GM18505 (cell line): ENCODE measurements at regions not wholly inside any gene's neighbourhood (a gene's known extent, or its start where the extent isn't known, plus 50 kb on each side); places are given as distances from the start of the nearest gene placed in this dataset.

Experiments
- ATAC-seq: cut with Tn5 transposase; IDR thresholded peaks from one replicate; pipeline ENCODE4 v1.9.1; 2021; ENCODE audit not compliant: unreplicated experiment
- POLR2A ChIP-seq: IDR thresholded peaks from 4 replicates; pipeline ENCODE4 v1.6.1; 2011; ENCODE audit warnings: borderline replicate concordance; ENCODE audit not compliant: insufficient read depth, insufficient read length; ENCODE audit errors: extremely low read depth

DNA sequence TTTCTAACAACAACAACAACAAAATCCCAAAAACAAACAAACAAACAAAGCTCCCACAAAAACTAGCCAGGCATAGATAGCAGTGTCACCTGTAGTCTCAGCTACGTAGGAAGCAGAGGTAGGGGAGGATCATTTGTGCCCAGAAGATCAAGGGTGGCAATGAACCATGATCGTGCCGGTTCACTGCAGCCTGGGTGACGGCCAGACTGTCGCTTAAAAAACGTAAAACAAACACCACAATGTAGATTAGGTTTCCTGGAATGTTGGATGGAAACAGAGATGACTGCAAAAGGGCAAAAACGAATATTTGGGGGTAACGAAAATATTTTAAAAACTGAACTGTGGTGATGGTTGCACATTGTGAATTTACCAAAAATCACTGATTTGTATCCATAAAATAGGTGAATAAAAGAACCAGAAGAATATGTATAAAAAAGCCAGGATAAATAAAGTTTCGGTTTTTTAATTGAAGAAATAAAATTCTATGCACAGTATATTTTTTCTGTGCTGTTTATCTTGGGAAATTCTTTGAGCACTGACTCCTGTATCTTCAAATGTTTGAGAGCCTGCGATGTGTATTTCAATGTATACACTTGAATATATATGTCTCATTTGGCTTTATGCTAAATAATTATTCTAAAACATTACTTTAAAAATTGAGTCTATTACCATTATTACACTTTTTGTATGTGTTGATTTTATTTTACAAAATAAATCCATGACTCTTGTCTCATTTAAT lies 1477.0 kb downstream of the PCDH7 start:
- no peak for ATAC-seq
- no peak for TF ChIP-seq POLR2A

DNA sequence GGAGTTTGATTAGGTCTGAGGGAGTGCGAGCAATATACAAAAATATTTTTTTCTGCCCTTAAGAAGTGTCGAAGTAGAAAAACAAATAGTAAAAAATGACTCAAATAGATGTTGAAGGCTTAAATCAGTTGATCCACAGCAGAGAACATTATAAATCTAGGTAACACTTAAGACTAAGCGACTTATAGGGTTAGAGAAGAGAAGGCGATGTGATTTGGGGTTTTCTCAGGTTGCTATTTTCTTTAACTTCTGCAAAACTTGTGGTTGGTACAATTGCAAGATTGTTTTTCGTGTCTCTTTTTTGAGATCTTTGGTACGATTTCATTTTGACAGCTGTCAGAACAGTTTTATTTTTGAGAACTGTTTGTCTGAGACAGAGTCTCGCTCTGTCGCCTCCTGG lies 1479.5 kb downstream of the PCDH7 start:
- no peak for TF ChIP-seq POLR2A
- ATAC-seq: no peak

DNA sequence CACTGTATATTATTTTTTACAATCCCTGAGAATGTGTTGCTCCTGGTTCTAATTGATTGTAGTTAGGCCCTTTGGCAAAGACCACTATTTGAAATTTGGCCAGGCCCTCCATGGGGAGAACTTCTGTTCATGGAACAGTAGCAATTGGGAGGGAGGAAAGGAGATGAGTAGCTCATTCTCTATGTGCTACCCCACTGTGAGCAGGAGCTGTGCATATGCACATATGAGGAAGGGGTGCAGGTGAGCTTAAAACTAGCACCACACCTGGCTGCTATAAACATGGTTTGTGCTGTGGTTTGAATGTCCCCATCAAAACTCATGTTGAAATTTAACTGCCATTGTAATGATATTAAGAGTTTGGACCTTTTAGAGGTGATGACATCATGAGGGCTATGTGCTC lies 1483.2 kb downstream of the PCDH7 start:
- no peak for ATAC-seq
- TF ChIP-seq POLR2A: no peak

DNA sequence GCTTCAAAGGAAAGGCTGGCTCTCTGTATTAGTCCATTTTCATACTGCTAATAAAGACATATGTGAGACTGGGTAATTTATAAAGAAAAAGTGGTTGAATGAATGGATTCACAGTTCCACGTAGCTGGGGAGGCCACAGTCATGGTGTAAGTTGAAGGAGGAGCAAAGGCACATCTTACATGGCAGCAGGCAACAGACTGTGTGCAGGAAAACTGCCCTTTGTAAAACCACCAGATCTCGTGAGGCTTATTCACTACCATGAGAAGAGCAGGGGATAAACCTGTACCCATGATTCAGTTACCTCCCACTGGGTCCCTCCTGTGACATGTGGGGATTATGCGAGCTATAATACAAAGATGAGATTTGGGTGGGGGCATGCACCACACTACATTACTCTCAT lies 1486.6 kb downstream of the PCDH7 start:
- no peak for ATAC-seq
- TF ChIP-seq POLR2A: no peak

DNA sequence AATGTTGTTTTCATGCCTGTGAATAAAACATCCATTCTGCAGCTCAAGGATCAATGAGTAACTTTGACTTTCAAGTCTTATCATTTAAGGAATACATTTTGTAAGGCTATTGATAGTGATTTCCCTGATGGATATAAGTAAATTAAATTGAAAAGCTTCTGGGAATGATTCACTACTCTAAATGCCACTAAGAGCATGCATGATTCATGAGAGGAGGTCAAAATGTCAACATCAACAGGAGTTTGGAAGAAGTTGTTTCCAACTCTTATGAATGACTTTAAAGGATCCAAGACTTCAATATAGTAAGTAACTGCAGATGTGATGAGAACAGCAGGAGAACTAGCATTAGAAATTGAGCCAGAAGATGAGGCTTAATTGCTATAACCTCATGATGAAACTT lies 1487.3 kb downstream of the PCDH7 start:
- no peak for TF ChIP-seq POLR2A
- ATAC-seq: no peak

DNA sequence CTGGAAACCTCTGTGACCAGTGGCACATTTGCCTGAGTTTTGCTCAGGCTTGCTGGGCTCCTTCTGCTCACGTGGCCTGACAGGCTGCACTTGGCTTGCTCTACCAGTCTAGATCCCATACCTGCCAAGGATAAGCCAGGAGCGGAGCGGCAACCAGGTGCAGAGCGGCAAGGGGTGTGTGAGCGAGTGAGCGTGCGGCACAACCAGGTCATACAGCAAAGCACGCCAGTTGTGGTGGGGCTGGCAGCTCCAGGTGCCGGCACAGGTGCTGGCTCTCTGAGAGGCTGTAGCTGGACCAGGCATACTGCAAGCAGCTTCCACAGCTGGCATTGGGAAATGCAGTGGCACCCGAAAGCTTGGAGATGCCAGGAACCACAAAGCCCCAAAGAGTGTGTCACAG lies 1495.1 kb downstream of the PCDH7 start:
- no peak for ATAC-seq

DNA sequence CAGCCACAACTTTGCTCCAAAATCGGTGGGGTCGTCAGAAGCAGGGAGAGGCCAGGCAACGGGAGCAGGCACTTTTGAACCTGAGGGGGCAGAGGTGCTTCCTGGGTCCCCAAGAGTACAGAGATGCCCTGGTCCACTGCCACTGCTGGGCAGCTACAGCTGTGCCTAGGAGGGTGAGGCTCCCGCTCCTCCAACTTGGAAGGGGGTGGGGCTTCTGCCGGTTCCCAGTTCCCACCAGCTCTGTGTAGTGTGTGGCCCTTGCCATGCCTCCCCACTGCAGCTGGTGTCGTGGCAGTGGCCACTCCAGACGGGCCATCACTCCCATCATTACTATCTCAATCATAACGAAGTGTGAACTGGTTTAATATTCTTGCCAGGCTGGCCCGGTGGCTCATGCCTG lies 1496.3 kb downstream of the PCDH7 start:
- no peak for TF ChIP-seq POLR2A
- no peak for ATAC-seq

More for the DNA sequence above, 1495.1 kb downstream of the PCDH7 start:
- no peak for TF ChIP-seq POLR2A

DNA sequence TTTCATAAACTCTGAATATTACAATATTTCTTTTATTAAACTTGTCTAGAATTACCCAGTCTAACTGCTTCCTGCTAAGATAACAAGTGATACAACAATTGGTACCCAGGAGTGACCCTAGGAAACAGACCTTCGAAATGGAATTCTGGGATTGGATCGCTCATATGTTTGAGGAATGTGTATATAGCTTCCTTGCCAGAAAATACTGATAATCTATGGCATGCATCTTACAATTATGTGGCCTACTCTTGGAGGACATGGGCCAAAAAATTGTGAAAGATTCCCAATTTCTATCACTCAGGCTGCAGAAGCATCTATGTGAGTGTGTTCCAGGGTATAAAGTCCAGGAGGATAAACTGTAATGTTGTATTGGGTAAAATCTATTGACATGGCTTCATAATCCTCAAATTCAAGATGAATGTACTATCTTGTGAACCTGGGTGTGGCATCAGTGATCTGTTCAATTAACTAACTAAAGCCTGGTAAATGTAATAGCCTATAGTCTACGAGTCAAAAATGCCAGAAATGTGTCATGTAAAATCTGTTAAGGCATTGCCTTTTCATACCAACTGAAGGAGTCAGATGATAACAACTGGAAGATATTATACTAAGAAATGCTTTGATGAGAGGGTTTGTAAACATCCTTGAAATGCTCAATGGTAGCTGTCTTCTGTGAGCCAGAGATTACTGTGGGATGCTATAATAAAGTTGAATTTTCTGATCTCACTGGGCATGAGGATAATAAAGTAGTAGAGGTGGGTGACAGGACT lies 1499.3 kb downstream of the PCDH7 start:
- no peak for TF ChIP-seq POLR2A
- no peak for ATAC-seq

DNA sequence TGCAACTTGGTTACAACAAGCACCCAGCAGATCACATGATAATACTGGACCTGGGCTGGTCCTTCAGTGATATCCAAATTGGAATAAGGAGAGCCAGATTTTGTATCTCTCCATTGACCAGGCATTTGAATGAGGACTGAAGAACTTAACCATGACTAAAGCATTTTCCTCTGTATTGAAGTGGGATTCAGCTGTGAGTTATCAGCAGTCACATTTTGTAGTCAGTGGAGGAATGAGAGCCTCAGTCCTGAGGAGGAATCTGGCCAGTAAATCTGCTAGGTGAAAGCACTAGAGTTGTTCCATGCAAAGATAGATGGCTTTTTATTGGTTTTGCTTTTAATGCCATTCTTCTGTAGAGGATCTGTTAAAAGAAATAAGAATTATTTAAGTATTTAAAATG lies 1506.0 kb downstream of the PCDH7 start:
- ATAC-seq: no peak
- no peak for TF ChIP-seq POLR2A

DNA sequence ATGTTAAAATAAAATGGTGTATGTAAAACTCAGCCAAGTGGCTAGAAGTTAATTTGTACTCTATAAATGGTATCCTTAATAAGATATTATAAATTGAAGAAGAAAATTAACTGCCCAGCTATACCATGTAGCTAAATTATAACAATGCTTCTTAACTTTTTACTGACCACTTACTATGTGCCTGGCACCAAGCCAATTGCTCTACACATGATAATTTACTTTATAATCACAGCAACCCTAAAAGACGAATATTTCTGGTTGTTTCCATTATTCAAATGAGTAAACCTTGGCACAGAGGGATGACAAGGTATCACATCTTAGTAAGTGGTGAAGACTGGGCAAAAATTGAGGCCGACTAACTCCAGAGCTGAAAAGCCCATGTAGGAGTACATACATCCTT lies 1506.6 kb downstream of the PCDH7 start:
- no peak for ATAC-seq
- TF ChIP-seq POLR2A: no peak

DNA sequence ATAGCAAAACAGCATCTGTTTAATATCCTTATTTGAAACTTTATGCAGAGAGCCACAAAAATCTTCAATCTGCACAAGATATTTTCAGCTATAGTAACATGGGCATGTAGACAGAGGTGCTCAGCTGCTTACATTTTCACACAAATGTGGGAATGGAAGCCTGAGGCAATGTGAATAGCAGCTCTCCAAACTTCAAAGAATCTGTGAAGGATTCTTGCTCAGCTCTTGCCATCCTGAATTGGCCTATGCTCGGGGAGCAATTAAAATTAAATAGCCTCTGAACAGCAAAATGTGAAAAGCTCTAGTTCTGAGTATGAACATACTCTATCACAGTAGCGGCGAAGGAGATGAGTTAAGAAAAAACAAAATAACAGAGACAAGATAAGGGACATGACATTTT lies 1523.8 kb downstream of the PCDH7 start:
- TF ChIP-seq POLR2A: no peak
- ATAC-seq: no peak

DNA sequence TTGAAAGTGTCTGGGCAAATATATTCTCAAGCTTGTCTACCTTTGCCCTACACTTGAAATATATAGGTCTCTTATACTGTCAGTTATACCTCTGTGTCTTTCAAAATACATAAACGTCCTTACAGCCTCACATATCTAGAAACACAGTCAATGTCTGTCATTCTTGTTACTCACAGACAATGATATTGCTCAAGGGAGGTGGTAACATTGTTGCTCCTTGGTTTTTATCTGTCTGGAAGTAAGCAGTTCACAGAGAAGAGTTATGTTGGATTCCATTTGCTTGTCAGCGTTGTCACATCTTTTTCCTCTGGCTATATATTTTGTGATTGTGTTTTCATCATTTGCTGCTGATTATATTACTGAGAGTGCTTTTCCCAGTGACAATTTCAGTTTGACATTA lies 1528.9 kb downstream of the PCDH7 start:
- no peak for TF ChIP-seq POLR2A
- no peak for ATAC-seq

DNA sequence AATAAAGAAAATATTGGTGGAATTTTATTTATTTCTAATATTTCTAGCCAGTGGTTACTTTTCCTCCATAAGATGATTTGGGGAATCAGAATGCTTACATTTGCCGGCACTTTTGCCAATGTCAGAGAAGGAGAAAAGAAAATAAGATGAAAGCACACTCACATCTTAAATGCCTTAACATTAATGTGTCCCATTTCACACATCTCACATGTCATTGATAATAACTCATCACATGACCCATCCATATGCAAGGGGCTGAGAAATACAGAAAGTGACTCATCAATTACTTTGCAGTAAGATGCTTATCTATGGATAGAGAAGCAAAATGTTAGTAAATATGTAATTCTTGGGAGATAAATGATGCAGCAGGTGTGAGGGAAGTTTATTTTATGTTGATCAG lies 1531.0 kb downstream of the PCDH7 start:
- TF ChIP-seq POLR2A: no peak
- no peak for ATAC-seq

DNA sequence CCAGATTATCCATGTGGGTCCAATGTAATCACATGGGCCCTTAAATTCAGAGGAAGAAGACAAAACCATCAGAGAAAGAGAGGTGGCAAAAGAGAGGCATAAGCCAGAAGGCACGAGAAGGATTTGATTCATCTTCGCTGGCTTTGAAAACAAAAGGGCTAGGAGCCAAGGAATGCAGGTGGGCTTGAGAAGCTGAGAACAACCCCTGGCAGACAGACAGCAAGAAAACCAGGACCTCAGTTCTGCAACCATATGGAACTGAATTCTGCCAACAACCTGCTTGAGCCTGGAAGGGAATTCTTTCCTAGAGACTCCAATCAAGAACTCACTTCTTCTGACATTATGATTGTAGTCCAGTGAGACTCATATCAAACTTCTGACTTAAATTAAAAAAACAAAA lies 1531.8 kb downstream of the PCDH7 start:
- no peak for ATAC-seq
- no peak for TF ChIP-seq POLR2A

DNA sequence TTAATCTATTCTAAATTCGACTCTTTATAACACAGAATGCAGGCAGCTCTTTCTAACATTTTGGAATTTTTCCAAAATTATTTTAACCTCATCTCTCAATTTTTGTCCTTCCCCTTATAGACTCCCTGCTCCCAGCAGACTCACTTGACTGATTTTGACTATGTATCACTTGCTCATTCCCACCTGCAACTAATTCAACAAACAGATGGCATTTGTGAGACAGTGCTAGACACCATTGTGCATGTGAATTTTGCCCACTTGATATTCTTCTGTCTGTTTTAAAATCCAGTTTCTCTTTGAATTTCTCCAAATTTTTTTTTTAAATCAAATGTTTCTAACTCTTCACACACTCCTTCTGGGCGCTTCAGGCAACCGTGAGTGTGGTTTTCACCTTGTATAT lies 1534.0 kb downstream of the PCDH7 start:
- ATAC-seq: no peak
- no peak for TF ChIP-seq POLR2A

DNA sequence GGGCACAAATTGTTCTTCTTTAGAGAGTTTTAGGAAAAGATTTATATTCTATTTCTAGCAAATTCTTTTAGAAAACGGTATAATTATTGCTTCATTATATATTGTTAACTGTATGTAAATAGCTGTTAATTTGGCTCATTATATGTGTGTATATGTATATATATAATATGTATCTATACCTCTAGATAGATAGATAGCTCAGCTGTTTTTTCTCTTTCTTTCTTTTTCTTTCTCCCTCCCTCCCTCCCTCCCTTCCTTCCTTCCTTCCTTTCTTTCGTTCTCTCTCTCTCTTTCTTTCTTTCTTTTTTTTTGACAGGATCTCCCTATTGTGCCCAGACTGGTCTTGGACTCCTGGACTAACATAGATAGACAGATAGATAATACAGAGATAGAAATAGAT lies 1538.8 kb downstream of the PCDH7 start:
- ATAC-seq: no peak
- TF ChIP-seq POLR2A: no peak
